C4-2B (cell line): ENCODE measurements at regions not wholly inside any gene's neighbourhood (a gene's known extent, or its start where the extent isn't known, plus 50 kb on each side); places are given as distances from the start of the nearest gene placed in this dataset.

Experiments used
- H3K27ac ChIP-seq: fragments of 450-650 bp; 2 replicates; pipeline ENCODE4 v1.5.1; 2017
- CTCF ChIP-seq: fragments of 450-650 bp; conservative IDR thresholded peaks from 2 replicates; pipeline ENCODE4 v1.5.1; 2017; ENCODE audit warnings: mild to moderate bottlenecking
- ZFX ChIP-seq: fragments of 450-650 bp; IDR thresholded peaks from 2 replicates; pipeline ENCODE4 v1.6.1; 2017

DNA sequence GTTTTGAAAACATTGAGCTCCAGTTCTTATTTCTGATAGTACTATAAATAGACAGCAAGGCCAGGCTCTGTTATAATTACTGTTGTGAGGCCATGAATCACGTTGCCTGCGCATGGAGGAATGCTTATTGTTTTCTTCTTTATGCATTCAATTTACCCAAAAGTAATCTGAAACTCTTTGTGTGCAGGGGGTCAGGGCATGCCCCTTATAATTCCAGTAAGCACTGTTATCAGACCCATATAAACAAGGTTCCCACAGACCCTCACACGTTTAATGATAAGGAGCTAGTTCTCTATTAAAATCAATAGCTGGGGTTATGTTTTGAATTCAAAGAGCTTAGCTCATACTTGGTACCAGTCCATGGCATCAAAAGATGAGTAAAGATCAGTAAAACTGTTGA is 174.8 kb upstream of the ARG1 start:
- H3K27ac ChIP-seq = no peak overlapping the region
- TF ChIP-seq CTCF (no peak), ZFX (no peak)

- TF ChIP-seq CTCF (no peak), ZFX (no peak)
- no peak overlapping the region for H3K27ac ChIP-seq
Observed at GRCh38 chr6:131399433-131399832, 173.6 kb upstream of the ARG1 start.

DNA sequence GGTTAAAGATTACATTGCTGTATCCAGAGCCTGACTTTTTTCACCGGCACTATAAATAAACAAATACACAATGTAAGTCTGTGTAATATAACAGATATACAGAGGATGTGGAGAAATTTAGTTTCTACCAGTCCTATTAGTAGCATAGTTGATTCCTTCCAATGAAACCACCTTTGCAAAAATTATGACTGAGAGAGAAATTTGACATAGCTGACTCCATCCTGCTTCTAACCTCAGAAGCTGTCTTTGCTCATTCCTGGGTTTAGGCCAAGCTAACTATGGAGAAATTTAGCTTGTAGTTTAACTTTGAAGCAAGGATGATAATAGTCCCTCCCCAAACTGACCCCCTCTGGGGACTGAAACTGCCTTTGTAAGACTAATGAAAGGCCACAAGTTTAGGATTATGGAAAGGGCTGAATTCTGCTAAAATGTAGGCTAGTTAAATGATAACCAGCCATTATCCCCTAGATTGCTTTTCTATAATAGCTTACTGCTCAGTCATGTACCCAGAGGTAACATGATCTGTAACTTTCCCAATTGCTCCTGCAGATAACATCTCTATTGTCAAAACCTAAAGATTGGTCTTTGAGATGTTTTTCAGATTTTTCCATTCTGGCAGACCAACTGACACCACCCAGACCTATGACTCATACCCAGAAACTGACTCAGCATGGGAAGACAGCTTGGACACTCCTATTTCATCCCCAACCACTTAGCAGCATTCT is 172.8 kb upstream of the ARG1 start:
- no peak for TF ChIP-seq ZFX
- no peak for TF ChIP-seq CTCF
- H3K27ac ChIP-seq = no peak overlapping the region

DNA sequence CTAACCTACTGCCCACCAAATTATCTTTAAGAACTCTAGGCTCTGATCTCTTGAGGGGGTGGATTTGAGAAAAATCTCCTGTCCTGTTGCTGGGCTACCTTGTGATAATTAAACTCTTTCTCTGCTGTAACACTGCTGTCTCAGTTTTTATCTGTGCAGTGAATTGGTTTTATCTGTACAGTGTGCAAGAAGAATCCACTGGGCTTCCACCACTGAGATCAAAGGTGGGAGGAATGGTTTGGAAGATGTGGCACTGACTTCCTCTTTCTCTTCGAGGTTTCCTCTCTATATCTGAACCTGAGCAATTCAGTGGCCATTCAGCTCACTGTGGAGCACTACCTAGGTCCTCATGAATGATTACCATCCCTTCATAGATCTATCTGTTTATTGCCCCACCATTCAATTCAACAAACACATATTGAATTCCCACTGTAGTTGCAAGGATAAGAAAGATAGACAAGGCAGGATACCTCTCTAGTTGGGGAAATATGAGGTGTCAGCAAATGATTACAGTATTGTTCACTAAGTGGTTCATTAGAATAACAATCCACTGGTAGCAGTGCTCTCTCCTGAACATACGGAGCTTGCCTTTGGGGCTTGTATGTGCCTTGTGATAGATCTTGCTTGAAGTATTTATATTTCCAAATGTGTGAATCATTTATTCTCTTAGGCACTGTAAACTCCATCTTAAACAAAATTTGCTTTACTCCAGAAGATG is 172.1 kb upstream of the ARG1 start:
- TF ChIP-seq ZFX = no peak
- TF ChIP-seq CTCF = no peak
- no peak overlapping the region for H3K27ac ChIP-seq

- TF ChIP-seq ZFX (no peak), CTCF (no peak)
- H3K27ac ChIP-seq = no peak overlapping the region
Observed at GRCh38 chr6:131408811-131409210, 164.2 kb upstream of the ARG1 start.

GRCh38 chr6:131410785-131411184 is 162.2 kb upstream of the ARG1 start:
- no peak overlapping the region for H3K27ac ChIP-seq
- TF ChIP-seq ZFX (no peak), CTCF (no peak)
